Activated CD8-positive, alpha-beta T cell treated with anti-CD3 and anti-CD28 coated beads for 36 hours (primary cell): ENCODE measurements at regions not wholly inside any gene's neighbourhood (a gene's known extent, or its start where the extent isn't known, plus 50 kb on each side); places are given as distances from the start of the nearest gene placed in this dataset.

Source experiments
- ATAC-seq: fragments of 200-7000 bp; cut with Tn5 transposase; one replicate; pipeline ENCODE4 v1.10.0; 2021; ENCODE audit warnings: mild to moderate bottlenecking, moderate library complexity
- CTCF ChIA-PET: fragments of 350-600 bp; sonication (Branson Sonifier 250); formaldehyde crosslinking; loops from one replicate; lab custom pipeline; 2021; ENCODE audit warnings: antibody characterized with exemption; lab: Charles Lee
- POLR2A ChIA-PET: fragments of 350-600 bp; sonication (Branson Sonifier 250); formaldehyde crosslinking; loops from one replicate; lab custom pipeline; 2021; ENCODE audit warnings: antibody characterized with exemption; lab: Charles Lee
- DNase-seq: peaks from one replicate; pipeline ENCODE4 v3.0.0-alpha.2; 2020
- H3K27ac Mint-ChIP-seq: one replicate; pipeline ENCODE4 v1.8.0; 2021; ENCODE audit warnings: mild to moderate bottlenecking, mixed read lengths
- H3K27me3 Mint-ChIP-seq: one replicate; pipeline ENCODE4 v1.8.0; 2021; ENCODE audit warnings: mixed read lengths
- H3K36me3 Mint-ChIP-seq: one replicate; pipeline ENCODE4 v1.8.0; 2021; ENCODE audit warnings: low read depth, mixed read lengths
- H3K4me1 Mint-ChIP-seq: one replicate; pipeline ENCODE4 v1.8.0; 2021; ENCODE audit warnings: low read depth, mixed read lengths
- H3K4me3 Mint-ChIP-seq: one replicate; pipeline ENCODE4 v1.8.0; 2021; ENCODE audit warnings: mild to moderate bottlenecking, moderate library complexity, mixed read lengths
- H3K9me3 Mint-ChIP-seq: one replicate; pipeline ENCODE4 v1.8.0; 2021; ENCODE audit warnings: mixed read lengths
- intact Hi-C: fragments of 100-400 bp; cut with micrococcal nuclease; formaldehyde crosslinking; loops from one replicate; pipeline ENCODE4 v1.10.0; 2022
- TF ChIP-seq, protein P1 (sequence below): fragments of 200-600 bp; IDR thresholded peaks from one replicate; pipeline ENCODE4 v1.8.0; 2022; ENCODE audit warnings: antibody characterized with exemption, mild to moderate bottlenecking

- POLR2A ChIA-PET: interaction anchor here (0.6 to 1.2 kb wide), 4 partner anchors 10 to 916 kb away, joined by 3 to 4 read pairs (median 3); no protein-coding TSS in a partner anchor
- Mint-ChIP-seq H3K27me3 (no peaks in the 10 kb centered on the region), H3K4me1 (peaks cover 59% of the 10 kb centered on the region), H3K9me3 (no peaks in the 10 kb centered on the region), H3K36me3 (peaks cover 3% of the 10 kb centered on the region), H3K4me3 (no peak overlapping the region), H3K27ac (no peak overlapping the region)
- intact Hi-C loops: no loop called here
- TF ChIP-seq, protein P1, sequence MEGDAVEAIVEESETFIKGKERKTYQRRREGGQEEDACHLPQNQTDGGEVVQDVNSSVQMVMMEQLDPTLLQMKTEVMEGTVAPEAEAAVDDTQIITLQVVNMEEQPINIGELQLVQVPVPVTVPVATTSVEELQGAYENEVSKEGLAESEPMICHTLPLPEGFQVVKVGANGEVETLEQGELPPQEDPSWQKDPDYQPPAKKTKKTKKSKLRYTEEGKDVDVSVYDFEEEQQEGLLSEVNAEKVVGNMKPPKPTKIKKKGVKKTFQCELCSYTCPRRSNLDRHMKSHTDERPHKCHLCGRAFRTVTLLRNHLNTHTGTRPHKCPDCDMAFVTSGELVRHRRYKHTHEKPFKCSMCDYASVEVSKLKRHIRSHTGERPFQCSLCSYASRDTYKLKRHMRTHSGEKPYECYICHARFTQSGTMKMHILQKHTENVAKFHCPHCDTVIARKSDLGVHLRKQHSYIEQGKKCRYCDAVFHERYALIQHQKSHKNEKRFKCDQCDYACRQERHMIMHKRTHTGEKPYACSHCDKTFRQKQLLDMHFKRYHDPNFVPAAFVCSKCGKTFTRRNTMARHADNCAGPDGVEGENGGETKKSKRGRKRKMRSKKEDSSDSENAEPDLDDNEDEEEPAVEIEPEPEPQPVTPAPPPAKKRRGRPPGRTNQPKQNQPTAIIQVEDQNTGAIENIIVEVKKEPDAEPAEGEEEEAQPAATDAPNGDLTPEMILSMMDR: no peak
- CTCF ChIA-PET: interaction anchor here (0.7 to 1.7 kb wide), 9 partner anchors 8 to 216 kb away, joined by 3 to 4 read pairs (median 3); no protein-coding TSS in a partner anchor
- DNase-seq (no peak), ATAC-seq (no peak)
Observed at GRCh38 chr13:99056381-99057014, 78.6 kb upstream of the DOCK9 start.

DNA sequence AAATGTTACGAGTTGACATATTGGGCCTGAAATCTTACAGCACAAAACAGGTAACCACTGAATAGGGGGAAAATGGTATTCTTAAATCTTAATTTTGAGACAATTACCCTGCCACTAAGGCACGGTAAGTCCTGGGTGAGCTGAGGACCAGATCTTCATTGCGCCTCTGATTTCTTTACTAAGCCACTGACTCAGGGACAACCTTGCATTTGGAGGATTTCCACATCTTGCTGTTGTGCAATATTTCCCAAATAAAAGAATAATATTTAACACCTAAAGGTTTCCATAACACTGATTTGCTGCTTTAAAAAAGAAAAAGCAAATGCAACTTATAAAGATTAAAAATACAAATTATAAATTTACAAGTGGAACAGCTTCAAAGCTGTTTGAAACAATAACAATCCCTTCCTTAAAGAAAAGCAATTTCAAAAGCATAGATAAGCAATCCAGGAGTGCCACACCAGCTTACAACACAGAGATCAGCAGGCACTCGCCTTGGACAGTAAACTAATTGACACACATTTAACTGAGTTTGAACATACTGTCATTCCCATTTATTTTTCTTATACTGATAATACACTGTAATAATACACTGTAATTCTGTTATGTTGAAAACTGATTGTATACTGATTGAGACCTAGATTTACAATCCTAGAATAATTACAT, 79.6 kb upstream of the DOCK9 start:
- Mint-ChIP-seq H3K4me1 (peaks cover 57% of the 10 kb centered on the region), H3K9me3 (no peaks in the 10 kb centered on the region), H3K4me3 (no peak overlapping the region), H3K36me3 (peaks cover under 1% of the 10 kb centered on the region), H3K27ac (no peak overlapping the region), H3K27me3 (no peaks in the 10 kb centered on the region)
- intact Hi-C loops: no loop called here
- ChIA-PET POLR2A (interaction anchor here (0.7 to 1.2 kb wide), 3 partner anchors 9 to 30 kb away, joined by 3 to 4 read pairs (median 3); no protein-coding TSS in a partner anchor), CTCF (interaction anchor here (1.2 to 1.7 kb wide), 5 partner anchors 9 to 30 kb away, joined by 3 to 4 read pairs (median 3); no protein-coding TSS in a partner anchor)
- TF ChIP-seq, protein P1: no peak
- no peak for DNase-seq
- ATAC-seq: no peak

DNA sequence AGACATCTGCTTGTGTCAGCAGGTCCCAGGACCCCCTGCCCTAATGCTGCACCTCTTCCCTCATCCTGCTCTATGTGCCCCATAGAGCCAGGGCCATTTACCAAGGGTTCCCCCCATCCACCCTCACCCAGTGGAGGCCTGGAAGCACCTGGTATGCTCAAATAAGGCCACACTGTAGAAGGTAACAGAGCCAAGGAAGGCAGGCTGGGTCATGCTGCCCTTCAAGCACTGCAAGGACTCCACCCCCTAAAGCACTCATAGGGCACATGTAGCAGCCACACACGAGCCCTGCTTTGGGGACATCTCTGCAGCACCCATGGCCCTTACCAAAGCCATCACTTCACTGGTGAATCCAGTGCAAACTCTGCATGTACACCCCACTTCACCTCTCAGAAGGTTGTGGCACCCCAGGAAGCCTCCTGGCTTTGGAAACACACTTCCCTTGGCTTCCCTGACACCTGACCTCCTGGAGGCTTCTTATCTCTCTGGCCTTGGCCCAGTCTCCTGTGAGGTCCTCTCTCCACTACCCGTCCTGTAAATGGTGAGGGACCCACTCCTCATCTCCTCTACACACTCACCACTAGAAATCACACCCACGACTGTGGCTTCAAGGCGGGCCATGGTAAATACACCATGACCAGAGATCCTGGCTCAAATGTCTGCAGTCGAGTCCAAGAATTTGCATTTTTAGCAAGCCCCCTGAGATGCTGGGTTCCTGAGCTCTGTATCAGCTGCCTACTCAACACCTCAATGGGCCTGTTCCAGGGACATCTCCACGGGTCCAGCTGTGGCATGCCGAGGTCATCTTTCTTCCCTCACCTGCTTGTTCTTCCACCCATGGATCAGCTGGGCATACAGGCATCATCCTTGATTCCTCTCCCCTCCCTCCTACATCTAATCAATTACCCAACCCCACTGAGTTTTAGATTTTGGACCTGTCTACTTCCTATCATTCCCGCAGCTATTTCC, 80.9 kb upstream of the DOCK9 start:
- Mint-ChIP-seq H3K36me3 (peaks cover 2% of the 10 kb centered on the region), H3K27ac (no peak overlapping the region), H3K4me1 (peaks cover 60% of the 10 kb centered on the region), H3K4me3 (no peak overlapping the region), H3K27me3 (no peaks in the 10 kb centered on the region), H3K9me3 (no peaks in the 10 kb centered on the region)
- ATAC-seq (peak; percentile 14), DNase-seq (no peak)
- POLR2A ChIA-PET: no interaction called here
- CTCF ChIA-PET: no interaction called here
- intact Hi-C loops: no loop called here
- TF ChIP-seq, protein P1: no peak

DNA sequence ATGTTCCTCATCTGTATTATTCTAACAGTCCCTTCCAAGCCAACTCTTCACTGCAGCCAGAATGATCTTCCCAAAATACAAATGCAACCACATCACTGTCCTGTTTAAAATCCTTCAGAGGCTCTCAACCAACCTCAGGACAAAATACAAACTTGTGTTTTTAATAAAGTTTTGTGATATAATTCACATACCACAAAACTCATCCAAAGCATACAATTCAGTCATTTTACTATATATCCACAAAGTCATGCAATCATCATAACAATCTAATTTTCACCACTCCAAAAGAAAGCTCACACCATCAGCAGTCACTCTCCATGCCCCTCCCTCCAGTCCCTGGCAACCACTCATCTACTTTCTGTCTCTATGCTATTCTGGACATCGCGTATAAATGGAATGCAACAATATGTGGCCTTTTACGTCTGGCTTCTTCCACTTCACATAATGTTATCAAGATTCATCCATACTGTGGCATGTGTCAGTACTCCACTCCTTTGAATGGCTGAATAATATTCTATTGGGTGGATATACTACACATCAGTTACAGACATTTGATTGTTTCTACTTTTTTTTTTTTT, 81.7 kb upstream of the DOCK9 start:
- H3K36me3 Mint-ChIP-seq: peaks cover 6% of the 10 kb centered on the region
- peaks cover 60% of the 10 kb centered on the region for H3K4me1 Mint-ChIP-seq
- DNase-seq: no peak
- CTCF ChIA-PET: no interaction called here
- no peak for ATAC-seq
- intact Hi-C loops: no loop called here
- H3K4me3 Mint-ChIP-seq: no peak overlapping the region
- no peaks in the 10 kb centered on the region for H3K9me3 Mint-ChIP-seq
- POLR2A ChIA-PET: no interaction called here
- TF ChIP-seq, protein P1: no peak
- H3K27me3 Mint-ChIP-seq: no peaks in the 10 kb centered on the region
- no peak overlapping the region for H3K27ac Mint-ChIP-seq
